ENCODE measurements at regions not wholly inside any gene's neighbourhood (a gene's known extent, or its start where the extent isn't known, plus 50 kb on each side); places are given as distances from the start of the nearest gene placed in this dataset.

DNA sequence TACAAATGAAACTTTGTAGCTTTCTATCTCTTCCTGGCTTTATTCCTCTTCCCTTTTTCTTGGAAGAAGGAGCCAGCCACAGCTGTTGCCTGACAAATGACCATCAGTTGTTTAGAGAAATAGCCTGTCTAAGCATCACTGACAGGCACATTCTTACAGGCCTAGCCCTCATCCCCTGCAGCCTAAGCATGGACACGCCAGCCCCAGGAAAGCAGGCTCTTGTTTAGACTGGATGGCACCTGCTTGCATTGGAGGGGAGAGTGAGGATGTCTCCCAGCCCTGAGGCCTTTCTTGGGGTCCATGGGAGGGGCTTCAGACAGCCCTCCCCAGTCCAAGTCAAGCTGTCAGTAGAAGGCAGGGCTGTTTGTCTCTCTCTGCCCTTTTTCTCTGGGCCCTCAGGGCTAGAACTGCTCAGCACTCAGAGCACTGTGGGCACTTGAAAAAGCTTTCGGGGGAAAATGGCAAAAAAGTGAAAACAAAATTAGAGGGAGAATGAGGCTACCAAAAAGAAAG is 282.5 kb upstream of the PLXNA2 start:
- Histone ChIP-seq H3K4me3 (ENCODE audit: low read length in 2 of 2) (no peak overlapping the region), H3K9me3 (ENCODE audit: control insufficient read depth, low read length) (no peaks in the 10 kb centered on the region), H3K27me3 (ENCODE audit: control insufficient read depth in 1 of 2, insufficient read depth in 2 of 2, low read length in 1 of 2) (no peaks in the 10 kb centered on the region), H3K36me3 (ENCODE audit: control insufficient read depth in 1 of 2, insufficient read depth in 2 of 2, low read length in 1 of 2) (no peaks in the 10 kb centered on the region), H3K27ac (ENCODE audit: low read depth in 1 of 2, low read length in 2 of 2) (no peak overlapping the region), H3K4me1 (ENCODE audit: control insufficient read depth in 1 of 2, insufficient read depth in 2 of 2, low read length in 2 of 2) (no peaks in the 10 kb centered on the region)
- DNase-seq: no peak
- 96 to 98% methylated on average over 2 of the region's 2 CpGs for WGBS, 2 donors
- intact Hi-C loops (cut with DNase I): no loop called here
- no peak for ATAC-seq (ENCODE audit: low FRiP score)

DNA sequence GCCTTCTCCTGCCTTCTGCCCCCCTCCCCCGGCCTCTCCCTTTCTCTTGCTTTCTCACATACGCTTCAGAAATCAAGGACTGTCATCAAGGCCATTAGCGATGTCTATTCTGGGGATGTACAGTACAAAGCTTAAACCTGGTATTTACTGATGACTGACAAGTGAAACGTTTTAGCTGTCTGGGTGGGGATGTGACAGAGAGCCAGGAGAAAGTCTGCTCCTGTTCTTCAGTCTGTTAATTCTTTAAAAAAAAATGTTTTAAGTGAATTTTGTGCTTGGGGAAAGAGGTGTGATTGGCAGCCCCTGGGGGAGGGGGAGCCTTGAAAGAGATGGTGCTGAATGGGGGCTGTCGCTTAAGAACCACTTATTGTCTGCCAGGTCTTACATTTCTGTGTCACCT is 283.0 kb upstream of the PLXNA2 start:
- Histone ChIP-seq H3K4me1 (ENCODE audit: control insufficient read depth in 1 of 2, insufficient read depth in 2 of 2, low read length in 2 of 2) (no peaks in the 10 kb centered on the region), H3K27me3 (ENCODE audit: control insufficient read depth in 1 of 2, insufficient read depth in 2 of 2, low read length in 1 of 2) (no peaks in the 10 kb centered on the region), H3K27ac (ENCODE audit: low read depth in 1 of 2, low read length in 2 of 2) (no peak overlapping the region), H3K9me3 (ENCODE audit: control insufficient read depth, low read length) (no peaks in the 10 kb centered on the region), H3K4me3 (ENCODE audit: low read length in 2 of 2) (no peak overlapping the region), H3K36me3 (ENCODE audit: control insufficient read depth in 1 of 2, insufficient read depth in 2 of 2, low read length in 1 of 2) (no peaks in the 10 kb centered on the region)
- intact Hi-C loops (cut with DNase I): no loop called here
- no peak for ATAC-seq (ENCODE audit: low FRiP score)
- 91 to 94% methylated on average over 5 of the region's 5 CpGs for WGBS, 2 donors
- no peak for DNase-seq

DNA sequence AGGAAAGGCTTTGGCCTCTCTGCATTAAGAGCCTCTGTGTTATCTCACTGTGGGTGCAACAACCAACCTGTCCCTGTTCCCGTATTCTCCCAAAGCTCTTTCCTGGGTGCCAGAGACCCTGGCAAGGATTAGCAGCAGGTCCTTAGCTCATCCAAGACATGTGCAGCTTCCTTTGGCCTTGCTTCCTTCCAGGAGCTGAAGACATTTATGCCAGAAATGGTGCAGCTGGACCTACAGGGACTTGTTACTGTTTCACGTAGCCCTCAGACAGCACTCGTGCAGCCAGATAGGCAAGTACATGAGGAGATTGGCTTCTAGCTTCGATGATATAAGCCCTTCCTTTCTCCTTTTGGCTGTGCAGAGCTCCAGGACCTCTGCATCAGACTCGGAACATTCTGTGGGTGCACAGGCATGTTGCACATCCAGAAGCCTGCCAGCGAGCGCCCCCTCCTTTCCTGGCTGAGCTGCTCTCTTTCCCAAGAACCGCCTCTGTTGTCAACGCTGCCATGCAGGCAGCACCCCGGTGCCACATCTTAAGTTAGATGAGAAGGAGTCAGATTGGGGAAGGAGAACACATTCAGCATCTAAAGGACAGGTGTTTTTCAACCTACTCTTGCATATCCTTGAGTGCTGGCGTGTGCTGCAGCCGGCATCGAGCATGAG is 284.5 kb upstream of the PLXNA2 start:
- Histone ChIP-seq H3K27ac (ENCODE audit: low read depth in 1 of 2, low read length in 2 of 2) (no peak overlapping the region), H3K4me3 (ENCODE audit: low read length in 2 of 2) (no peak overlapping the region), H3K27me3 (ENCODE audit: control insufficient read depth in 1 of 2, insufficient read depth in 2 of 2, low read length in 1 of 2) (no peaks in the 10 kb centered on the region), H3K9me3 (ENCODE audit: control insufficient read depth, low read length) (no peaks in the 10 kb centered on the region), H3K4me1 (ENCODE audit: control insufficient read depth in 1 of 2, insufficient read depth in 2 of 2, low read length in 2 of 2) (no peaks in the 10 kb centered on the region), H3K36me3 (ENCODE audit: control insufficient read depth in 1 of 2, insufficient read depth in 2 of 2, low read length in 1 of 2) (no peaks in the 10 kb centered on the region)
- DNase-seq: no peak
- WGBS, 2 donors: 51 to 53% methylated on average over 13 of the region's 13 CpGs
- intact Hi-C loops (cut with DNase I): no loop called here
- no peak for ATAC-seq (ENCODE audit: low FRiP score)

DNA sequence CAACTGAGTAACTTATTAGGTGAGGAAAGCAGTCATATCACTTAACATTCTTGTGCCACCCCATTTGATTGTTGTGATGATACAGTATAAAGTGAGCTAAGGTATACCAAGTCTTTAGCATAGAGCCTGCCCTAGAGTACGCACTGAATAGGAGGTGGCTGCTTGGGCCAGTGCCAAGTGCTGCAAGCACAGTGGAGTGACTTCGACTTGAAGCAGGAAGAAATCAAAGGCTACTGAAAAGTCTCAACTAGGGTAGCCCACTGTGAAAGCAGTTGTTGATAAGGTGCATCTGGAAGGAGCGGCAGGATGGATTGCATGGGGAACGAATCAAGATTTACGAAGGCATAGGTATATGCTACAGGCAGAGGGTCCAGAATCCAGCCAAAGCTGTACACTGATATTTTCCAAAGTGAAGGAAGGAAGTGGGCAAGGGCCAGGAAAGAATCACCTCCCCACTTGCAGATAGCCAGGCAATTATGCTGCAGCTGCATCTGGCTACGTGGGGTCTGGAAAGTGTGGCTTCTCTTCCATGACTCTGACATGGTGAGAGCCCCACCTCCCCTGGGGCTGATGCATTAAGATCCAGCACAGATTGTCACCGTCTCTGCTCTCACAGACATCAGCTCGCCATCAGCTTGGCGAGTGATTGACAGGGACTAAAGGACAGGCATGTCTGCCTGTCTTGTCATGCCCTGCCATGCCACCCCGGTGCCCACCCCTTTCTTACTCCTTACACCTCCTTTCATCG is 287.0 kb upstream of the PLXNA2 start:
- Histone ChIP-seq H3K36me3 (ENCODE audit: control insufficient read depth in 1 of 2, insufficient read depth in 2 of 2, low read length in 1 of 2) (no peaks in the 10 kb centered on the region), H3K9me3 (ENCODE audit: control insufficient read depth, low read length) (no peaks in the 10 kb centered on the region), H3K27ac (ENCODE audit: low read depth in 1 of 2, low read length in 2 of 2) (no peak overlapping the region), H3K4me1 (ENCODE audit: control insufficient read depth in 1 of 2, insufficient read depth in 2 of 2, low read length in 2 of 2) (no peaks in the 10 kb centered on the region), H3K27me3 (ENCODE audit: control insufficient read depth in 1 of 2, insufficient read depth in 2 of 2, low read length in 1 of 2) (no peaks in the 10 kb centered on the region), H3K4me3 (ENCODE audit: low read length in 2 of 2) (no peak overlapping the region)
- intact Hi-C loops (cut with DNase I): no loop called here
- ATAC-seq (ENCODE audit: low FRiP score): no peak
- 86% methylated on average over 11 of the region's 11 CpGs for WGBS, 2 donors
- no peak for DNase-seq

DNA sequence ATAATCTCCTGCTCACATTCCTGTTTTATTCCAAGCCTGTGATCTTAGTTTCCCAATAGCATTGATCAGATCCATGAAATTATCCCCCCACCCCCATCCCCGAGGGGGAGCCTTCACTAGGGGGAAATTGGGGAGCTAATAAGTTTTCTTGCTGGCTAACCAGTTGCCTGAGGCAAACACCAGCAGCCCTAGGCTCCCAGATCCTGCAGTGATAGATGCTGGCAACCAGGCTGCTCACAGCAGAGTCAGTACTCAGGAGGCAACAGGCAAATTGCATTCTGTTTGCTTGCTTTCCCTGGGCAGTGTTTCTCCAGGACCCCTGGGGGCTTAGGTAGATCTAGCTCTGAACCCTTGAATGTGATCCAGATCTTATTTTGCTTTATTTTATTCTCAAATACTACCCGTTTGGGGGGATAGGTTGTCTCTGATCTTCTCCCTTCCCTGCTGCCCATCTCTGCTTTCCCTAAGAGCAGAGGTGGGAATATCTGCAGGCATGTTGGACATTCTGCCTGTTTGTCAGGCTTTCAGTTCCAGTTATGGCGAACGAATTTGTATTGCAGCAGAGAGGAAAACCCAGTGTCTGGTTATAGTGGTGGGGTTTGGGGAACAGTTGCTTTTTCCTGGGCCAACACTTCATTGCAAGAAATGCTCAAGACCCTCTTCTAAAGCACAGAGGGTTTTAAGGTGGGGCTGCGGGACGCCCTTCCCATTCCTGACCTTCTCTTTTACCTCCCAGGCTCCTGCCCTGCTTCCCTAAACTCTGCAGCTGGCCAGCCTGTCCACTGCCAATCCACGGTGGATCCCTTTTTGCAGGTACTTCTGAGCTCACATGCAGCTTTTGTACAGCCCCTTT is 289.8 kb upstream of the PLXNA2 start:
- Histone ChIP-seq H3K9me3 (ENCODE audit: control insufficient read depth, low read length) (no peaks in the 10 kb centered on the region), H3K36me3 (ENCODE audit: control insufficient read depth in 1 of 2, insufficient read depth in 2 of 2, low read length in 1 of 2) (no peaks in the 10 kb centered on the region), H3K4me3 (ENCODE audit: low read length in 2 of 2) (no peak overlapping the region), H3K27me3 (ENCODE audit: control insufficient read depth in 1 of 2, insufficient read depth in 2 of 2, low read length in 1 of 2) (no peaks in the 10 kb centered on the region), H3K4me1 (ENCODE audit: control insufficient read depth in 1 of 2, insufficient read depth in 2 of 2, low read length in 2 of 2) (no peaks in the 10 kb centered on the region), H3K27ac (ENCODE audit: low read depth in 1 of 2, low read length in 2 of 2) (no peak overlapping the region)
- intact Hi-C loops (cut with DNase I): no loop called here
- ATAC-seq (ENCODE audit: low FRiP score): no peak
- DNase-seq: no peak
- 79 to 83% methylated on average over 7 of the region's 7 CpGs for WGBS, 2 donors

DNA sequence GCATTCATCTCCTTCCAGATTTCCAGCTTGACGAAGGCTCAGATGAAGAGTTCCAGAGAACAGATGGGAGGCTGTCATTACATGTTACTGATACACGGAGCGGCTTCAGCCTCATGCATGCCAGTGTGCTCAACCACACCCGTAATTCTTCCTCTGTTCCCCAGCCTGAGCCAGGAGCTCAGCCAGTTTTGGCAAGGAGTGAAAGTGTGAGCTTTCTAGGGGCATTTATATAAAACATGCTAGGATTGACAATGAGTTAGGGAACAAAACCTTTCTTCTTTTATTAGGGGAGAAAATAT is 290.4 kb upstream of the PLXNA2 start:
- no peaks in the 10 kb centered on the region for H3K36me3 ChIP-seq (ENCODE audit: control insufficient read depth in 1 of 2, insufficient read depth in 2 of 2, low read length in 1 of 2)
- H3K4me3 ChIP-seq (ENCODE audit: low read length in 2 of 2): no peak overlapping the region
- no peak overlapping the region for H3K27ac ChIP-seq (ENCODE audit: low read depth in 1 of 2, low read length in 2 of 2)
- no peaks in the 10 kb centered on the region for H3K4me1 ChIP-seq (ENCODE audit: control insufficient read depth in 1 of 2, insufficient read depth in 2 of 2, low read length in 2 of 2)
- no peaks in the 10 kb centered on the region for H3K9me3 ChIP-seq (ENCODE audit: control insufficient read depth, low read length)
- intact Hi-C loops (cut with DNase I): no loop called here
- 12 to 38% methylated on average over 4 of the region's 4 CpGs for WGBS, 2 donors
- DNase-seq (no peak), ATAC-seq (ENCODE audit: low FRiP score) (no peak)
- H3K27me3 ChIP-seq (ENCODE audit: control insufficient read depth in 1 of 2, insufficient read depth in 2 of 2, low read length in 1 of 2): no peaks in the 10 kb centered on the region

DNA sequence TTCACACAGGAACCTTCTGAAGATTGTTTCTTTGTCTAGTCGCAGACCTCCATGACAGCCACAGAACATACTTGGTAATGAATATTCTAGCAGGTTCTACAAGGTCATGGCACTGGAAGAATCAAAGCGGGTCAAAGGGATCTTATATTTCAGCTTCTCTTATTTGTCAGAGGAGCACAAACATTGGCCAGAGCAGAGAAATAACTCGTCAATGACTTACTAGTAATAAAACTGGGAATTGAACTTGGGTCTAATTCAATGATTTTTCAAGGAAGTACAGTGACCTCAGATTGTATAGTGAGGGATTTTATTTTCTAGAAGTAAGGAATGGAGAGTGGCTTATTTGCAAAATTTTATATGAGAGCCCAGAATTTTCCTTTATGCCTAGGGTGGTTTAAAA is 290.8 kb upstream of the PLXNA2 start:
- ATAC-seq (ENCODE audit: low FRiP score) (no peak), DNase-seq (no peak)
- no peak overlapping the region for H3K27ac ChIP-seq (ENCODE audit: low read depth in 1 of 2, low read length in 2 of 2)
- WGBS, 2 donors: 95 to 98% methylated on average over 3 of the region's 3 CpGs
- no peaks in the 10 kb centered on the region for H3K4me1 ChIP-seq (ENCODE audit: control insufficient read depth in 1 of 2, insufficient read depth in 2 of 2, low read length in 2 of 2)
- H3K4me3 ChIP-seq (ENCODE audit: low read length in 2 of 2): no peak overlapping the region
- intact Hi-C loops (cut with DNase I): no loop called here
- H3K36me3 ChIP-seq (ENCODE audit: control insufficient read depth in 1 of 2, insufficient read depth in 2 of 2, low read length in 1 of 2): no peaks in the 10 kb centered on the region
- no peaks in the 10 kb centered on the region for H3K9me3 ChIP-seq (ENCODE audit: control insufficient read depth, low read length)
- H3K27me3 ChIP-seq (ENCODE audit: control insufficient read depth in 1 of 2, insufficient read depth in 2 of 2, low read length in 1 of 2): no peaks in the 10 kb centered on the region

DNA sequence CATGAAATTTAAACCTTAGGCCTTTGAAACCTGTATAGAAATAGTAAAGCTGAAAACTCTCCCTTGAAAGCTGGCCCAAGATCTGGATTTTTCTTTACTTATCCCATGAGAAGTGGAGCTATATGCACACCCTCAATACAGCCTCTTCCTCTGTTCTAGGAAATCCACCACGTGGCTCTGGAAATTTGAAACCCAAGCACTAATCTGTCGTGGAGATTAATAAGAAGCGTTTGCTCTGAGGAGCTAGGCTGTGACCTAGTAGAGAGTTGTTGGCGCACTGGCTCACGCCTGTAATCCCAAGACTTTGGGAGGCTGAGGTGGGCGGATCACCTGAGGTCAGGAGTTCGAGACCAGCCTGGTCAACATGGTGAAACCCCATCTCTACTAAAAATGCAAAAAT is 291.3 kb upstream of the PLXNA2 start:
- DNase-seq: no peak
- H3K4me3 ChIP-seq (ENCODE audit: low read length in 2 of 2): no peak overlapping the region
- H3K4me1 ChIP-seq (ENCODE audit: control insufficient read depth in 1 of 2, insufficient read depth in 2 of 2, low read length in 2 of 2): no peaks in the 10 kb centered on the region
- no peaks in the 10 kb centered on the region for H3K27me3 ChIP-seq (ENCODE audit: control insufficient read depth in 1 of 2, insufficient read depth in 2 of 2, low read length in 1 of 2)
- intact Hi-C loops (cut with DNase I): no loop called here
- no peak for ATAC-seq (ENCODE audit: low FRiP score)
- no peaks in the 10 kb centered on the region for H3K36me3 ChIP-seq (ENCODE audit: control insufficient read depth in 1 of 2, insufficient read depth in 2 of 2, low read length in 1 of 2)
- H3K9me3 ChIP-seq (ENCODE audit: control insufficient read depth, low read length): no peaks in the 10 kb centered on the region
- WGBS, 2 donors: 89 to 91% methylated on average over 7 of the region's 7 CpGs
- no peak overlapping the region for H3K27ac ChIP-seq (ENCODE audit: low read depth in 1 of 2, low read length in 2 of 2)
